Medulla oblongata (tissue), 1 donor: ENCODE measurements at regions not wholly inside any gene's neighbourhood (a gene's known extent, or its start where the extent isn't known, plus 50 kb on each side); places are given as distances from the start of the nearest gene placed in this dataset.

Experiments used
- DNase-seq: peaks from one replicate; pipeline ENCODE4 v3.0.0-alpha.2; 2015; ENCODE audit errors: extremely low spot score

GRCh38 chr4:107166181-107166580, 130.1 kb upstream of the DKK2 start:
- DNase-seq, result no peak

- no peak for DNase-seq
Observed at GRCh38 chr4:107164962-107165475, 128.9 kb upstream of the DKK2 start.

- DNase-seq, result no peak
Observed at GRCh38 chr4:107156443-107156842, 120.3 kb upstream of the DKK2 start.

GRCh38 chr4:107155366-107155765, 119.3 kb upstream of the DKK2 start:
- DNase-seq, result no peak

- no peak for DNase-seq
Observed at GRCh38 chr4:107153956-107154355, 117.8 kb upstream of the DKK2 start.

GRCh38 chr4:107153228-107153627, 117.1 kb upstream of the DKK2 start:
- no peak for DNase-seq

GRCh38 chr4:107151173-107151572, 115.1 kb upstream of the DKK2 start:
- DNase-seq, result no peak

GRCh38 chr4:107148904-107149303, 112.8 kb upstream of the DKK2 start:
- no peak for DNase-seq

GRCh38 chr4:107147873-107148272, 111.8 kb upstream of the DKK2 start:
- DNase-seq, result no peak

GRCh38 chr4:107138433-107138832, 102.3 kb upstream of the DKK2 start:
- no peak for DNase-seq

GRCh38 chr4:107133965-107134653, 98.0 kb upstream of the DKK2 start:
- no peak for DNase-seq

GRCh38 chr4:107131295-107131694, 95.2 kb upstream of the DKK2 start:
- no peak for DNase-seq

GRCh38 chr4:107130157-107130556, 94.0 kb upstream of the DKK2 start:
- no peak for DNase-seq

GRCh38 chr4:107129611-107130010, 93.5 kb upstream of the DKK2 start:
- DNase-seq, result no peak

GRCh38 chr4:107129076-107129475, 93.0 kb upstream of the DKK2 start:
- no peak for DNase-seq

- no peak for DNase-seq
Observed at GRCh38 chr4:107128116-107128515, 92.0 kb upstream of the DKK2 start.

GRCh38 chr4:107125496-107125895, 89.4 kb upstream of the DKK2 start:
- DNase-seq, result no peak

GRCh38 chr4:107122736-107123135, 86.6 kb upstream of the DKK2 start:
- DNase-seq, result no peak

- no peak for DNase-seq
Observed at GRCh38 chr4:107120661-107121060, 84.5 kb upstream of the DKK2 start.

- no peak for DNase-seq
Observed at GRCh38 chr4:107117726-107118125, 81.6 kb upstream of the DKK2 start.

- no peak for DNase-seq
Observed at GRCh38 chr4:107115185-107115847, 79.2 kb upstream of the DKK2 start.

- no peak for DNase-seq
Observed at GRCh38 chr4:107114059-107114458, 77.9 kb upstream of the DKK2 start.

GRCh38 chr4:107098401-107098800, 62.3 kb upstream of the DKK2 start:
- DNase-seq, result no peak
